Neural cell (in vitro differentiated cells): ENCODE measurements at regions not wholly inside any gene's neighbourhood (a gene's known extent, or its start where the extent isn't known, plus 50 kb on each side); places are given as distances from the start of the nearest gene placed in this dataset.

Experiments
- H2AFZ ChIP-seq: fragments of 200-600, 300-800 bp; sonication (generic), shearing (Covaris generic); 2 replicates; pipeline ENCODE4 v1.6.0; 2014; ENCODE audit warnings: low read depth, mild to moderate bottlenecking, antibody characterized with exemption, low read length, moderate library complexity
- H3F3A ChIP-seq: fragments of 200-600 bp; shearing (Covaris generic); 2 replicates; pipeline ENCODE4 v1.6.1; 2016; ENCODE audit warnings: mild to moderate bottlenecking, moderate library complexity, mixed read lengths, antibody characterized with exemption, low read length; ENCODE audit not compliant: insufficient read depth, poor library complexity, severe bottlenecking
- H3K27ac ChIP-seq: fragments of 200-600, 300-800 bp; sonication (generic), shearing (Covaris generic); 2 replicates; pipeline ENCODE4 v1.5.1; 2014; ENCODE audit warnings: mild to moderate bottlenecking, low read length, moderate library complexity
- H3K27me3 ChIP-seq: fragments of 300-800, 200-600 bp; sonication (generic), shearing (Covaris generic); 2 replicates; pipeline ENCODE4 v1.6.0; 2014; ENCODE audit warnings: mild to moderate bottlenecking, low read depth, low read length, moderate library complexity; ENCODE audit not compliant: insufficient read depth
- H3K36me3 ChIP-seq: fragments of 300-800, 200-600 bp; sonication (generic), shearing (Covaris generic); 2 replicates; pipeline ENCODE4 v1.5.1; 2014; ENCODE audit warnings: mild to moderate bottlenecking, antibody characterized with exemption, low read length, moderate library complexity; ENCODE audit not compliant: insufficient read depth
- H3K4me2 ChIP-seq: fragments of 300-800, 200-600 bp; sonication (generic), shearing (Covaris generic); 2 replicates; pipeline ENCODE4 v1.6.0; 2014; ENCODE audit warnings: mild to moderate bottlenecking, low read length
- H3K4me3 ChIP-seq: fragments of 300-800, 200-600 bp; sonication (generic), shearing (Covaris generic); 2 replicates; pipeline ENCODE4 v1.5.1; 2014; ENCODE audit warnings: mild to moderate bottlenecking, low read length, moderate library complexity
- H3K79me2 ChIP-seq: fragments of 200-600 bp; shearing (Covaris generic); replicated peaks from 2 replicates; pipeline ENCODE4 v1.6.0; 2014; ENCODE audit warnings: mild to moderate bottlenecking, low read length, moderate library complexity; ENCODE audit not compliant: insufficient read depth
- H3K9ac ChIP-seq: fragments of 300-800, 200-600 bp; sonication (generic), shearing (Covaris generic); 2 replicates; pipeline ENCODE4 v1.6.1; 2016; ENCODE audit warnings: mild to moderate bottlenecking, low read length, mixed read lengths
- H3K9me2 ChIP-seq: fragments of 200-600 bp; shearing (Covaris generic); 2 replicates; pipeline ENCODE4 v1.6.1; 2016; ENCODE audit warnings: mild to moderate bottlenecking, low read length, mixed read lengths; ENCODE audit not compliant: insufficient read depth
- H3K9me3 ChIP-seq: fragments of 200-600, 300-800 bp; sonication (generic), shearing (Covaris generic); 2 replicates; pipeline ENCODE4 v1.6.1; 2016; ENCODE audit warnings: mild to moderate bottlenecking, mixed run types, low read length, moderate library complexity, mixed read lengths
- H4K20me1 ChIP-seq: fragments of 200-600 bp; shearing (Covaris generic); 2 replicates; pipeline ENCODE4 v1.6.1; 2016; ENCODE audit warnings: mild to moderate bottlenecking, mixed run types; ENCODE audit not compliant: insufficient read depth
- CTCF ChIP-seq: fragments of 450-650 bp; IDR thresholded peaks from 2 replicates; pipeline ENCODE4 v1.5.1; 2014; ENCODE audit warnings: antibody characterized with exemption, mild to moderate bottlenecking, moderate library complexity; ENCODE audit not compliant: poor library complexity, severe bottlenecking
- EP300 ChIP-seq: fragments of 450-650 bp; conservative IDR thresholded peaks from 2 replicates; pipeline ENCODE4 v1.6.1; 2014; ENCODE audit warnings: antibody characterized with exemption, mild to moderate bottlenecking, moderate library complexity; ENCODE audit not compliant: poor library complexity, severe bottlenecking
- EZH2 ChIP-seq: fragments of 200-600, 300-800 bp; shearing (Covaris generic), sonication (generic); IDR thresholded peaks from 2 replicates; pipeline ENCODE4 v1.6.1; 2014; ENCODE audit warnings: antibody characterized with exemption, low read length, borderline replicate concordance, mild to moderate bottlenecking; ENCODE audit not compliant: insufficient read depth, poor library complexity, severe bottlenecking
- MXI1 ChIP-seq: fragments of 450-650 bp; conservative IDR thresholded peaks from 2 replicates; pipeline ENCODE4 v1.6.1; 2014; ENCODE audit warnings: antibody characterized with exemption, mild to moderate bottlenecking; ENCODE audit not compliant: poor library complexity, severe bottlenecking
- POLR2AphosphoS5 ChIP-seq: IDR thresholded peaks from 2 replicates; pipeline ENCODE4 v1.6.1; 2012
- RAD21 ChIP-seq: fragments of 450-650 bp; conservative IDR thresholded peaks from 2 replicates; pipeline ENCODE4 v1.6.1; 2014; ENCODE audit warnings: antibody characterized with exemption, mild to moderate bottlenecking, moderate library complexity
- REST ChIP-seq: IDR thresholded peaks from 2 replicates; pipeline ENCODE4 v1.6.1; 2012; ENCODE audit warnings: borderline replicate concordance
- SMC3 ChIP-seq: fragments of 450-650 bp; conservative IDR thresholded peaks from 2 replicates; pipeline ENCODE4 v1.6.1; 2014; ENCODE audit warnings: antibody characterized with exemption, mild to moderate bottlenecking, moderate library complexity; ENCODE audit not compliant: poor library complexity
- TAF1 ChIP-seq: IDR thresholded peaks from 2 replicates; pipeline ENCODE4 v1.6.1; 2012; ENCODE audit warnings: low read depth

GRCh38 chr21:22855581-22855980, 1857.4 kb downstream of the NCAM2 start:
- H3K4me2 ChIP-seq: no peak overlapping the region
- no peak overlapping the region for H3K27ac ChIP-seq
- H3K4me3 ChIP-seq: no peak overlapping the region
- no peaks in the 10 kb centered on the region for H3K9me2 ChIP-seq
- no peaks in the 10 kb centered on the region for H3K9me3 ChIP-seq
- no peak overlapping the region for H3K9ac ChIP-seq
- H3K27me3 ChIP-seq: no peaks in the 10 kb centered on the region
- H2AFZ ChIP-seq: no peak overlapping the region
- no peaks in the 10 kb centered on the region for H3F3A ChIP-seq
- TF ChIP-seq TAF1 (no peak), RAD21 (no peak), SMC3 (no peak), MXI1 (no peak), REST (no peak), CTCF (no peak), POLR2AphosphoS5 (no peak), EP300 (no peak), EZH2 (no peak)
- no peaks in the 10 kb centered on the region for H3K79me2 ChIP-seq
- H3K36me3 ChIP-seq: no peaks in the 10 kb centered on the region
- no peaks in the 10 kb centered on the region for H4K20me1 ChIP-seq

- TF ChIP-seq MXI1: no peak
- no peak for TF ChIP-seq EZH2
- TF ChIP-seq EP300: no peak
- TF ChIP-seq CTCF: no peak
- TF ChIP-seq TAF1: no peak
- TF ChIP-seq POLR2AphosphoS5: no peak
- no peak for TF ChIP-seq SMC3
- TF ChIP-seq REST: no peak
- no peaks in the 10 kb centered on the region for H4K20me1 ChIP-seq
- no peaks in the 10 kb centered on the region for H3K79me2 ChIP-seq
- H3K9me2 ChIP-seq: no peaks in the 10 kb centered on the region
- no peak overlapping the region for H3K9ac ChIP-seq
- H3K27me3 ChIP-seq: no peaks in the 10 kb centered on the region
- no peak overlapping the region for H3K4me2 ChIP-seq
- no peak overlapping the region for H2AFZ ChIP-seq
- H3K9me3 ChIP-seq: no peaks in the 10 kb centered on the region
- H3K4me3 ChIP-seq: no peak overlapping the region
- no peaks in the 10 kb centered on the region for H3K36me3 ChIP-seq
- no peak overlapping the region for H3K27ac ChIP-seq
- no peaks in the 10 kb centered on the region for H3F3A ChIP-seq
Observed at GRCh38 chr21:22871692-22872091, 1873.5 kb downstream of the NCAM2 start.
